DND-41 (cell line): ENCODE measurements at regions not wholly inside any gene's neighbourhood (a gene's known extent, or its start where the extent isn't known, plus 50 kb on each side); places are given as distances from the start of the nearest gene placed in this dataset.

ENCODE experiments used
- EZH2 ChIP-seq: IDR thresholded peaks from 3 replicates; pipeline ENCODE4 v1.6.1; 2012; ENCODE audit warnings: borderline replicate concordance, low read depth, mild to moderate bottlenecking, moderate library complexity, low read length, inconsistent platforms; ENCODE audit not compliant: severe bottlenecking
- TF ChIP-seq, protein P1 (sequence below): IDR thresholded peaks from 2 replicates; pipeline ENCODE4 v1.5.1; 2012; ENCODE audit warnings: borderline replicate concordance, low read length, moderate library complexity, mild to moderate bottlenecking; ENCODE audit not compliant: poor library complexity, severe bottlenecking; ENCODE audit errors: extremely low read depth

DNA sequence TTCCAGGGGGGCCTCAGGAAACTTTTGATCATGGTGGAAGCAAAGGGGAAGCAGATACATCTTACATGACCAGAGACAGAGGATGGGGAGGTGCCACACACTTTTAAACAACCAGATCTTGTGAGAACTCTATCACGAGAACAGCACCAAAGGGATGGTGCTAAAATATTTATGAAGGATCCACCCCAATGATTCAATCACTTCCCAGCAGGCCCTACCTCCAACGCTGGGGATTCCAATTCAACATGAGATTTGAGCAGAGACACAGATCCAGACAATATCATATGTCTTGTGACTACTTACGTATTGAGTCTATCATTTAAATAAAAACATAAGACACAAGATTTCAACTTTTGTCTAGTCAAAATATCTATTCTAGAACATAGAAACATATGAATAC lies 351.9 kb downstream of the EPM2A start:
- TF ChIP-seq, protein P1, sequence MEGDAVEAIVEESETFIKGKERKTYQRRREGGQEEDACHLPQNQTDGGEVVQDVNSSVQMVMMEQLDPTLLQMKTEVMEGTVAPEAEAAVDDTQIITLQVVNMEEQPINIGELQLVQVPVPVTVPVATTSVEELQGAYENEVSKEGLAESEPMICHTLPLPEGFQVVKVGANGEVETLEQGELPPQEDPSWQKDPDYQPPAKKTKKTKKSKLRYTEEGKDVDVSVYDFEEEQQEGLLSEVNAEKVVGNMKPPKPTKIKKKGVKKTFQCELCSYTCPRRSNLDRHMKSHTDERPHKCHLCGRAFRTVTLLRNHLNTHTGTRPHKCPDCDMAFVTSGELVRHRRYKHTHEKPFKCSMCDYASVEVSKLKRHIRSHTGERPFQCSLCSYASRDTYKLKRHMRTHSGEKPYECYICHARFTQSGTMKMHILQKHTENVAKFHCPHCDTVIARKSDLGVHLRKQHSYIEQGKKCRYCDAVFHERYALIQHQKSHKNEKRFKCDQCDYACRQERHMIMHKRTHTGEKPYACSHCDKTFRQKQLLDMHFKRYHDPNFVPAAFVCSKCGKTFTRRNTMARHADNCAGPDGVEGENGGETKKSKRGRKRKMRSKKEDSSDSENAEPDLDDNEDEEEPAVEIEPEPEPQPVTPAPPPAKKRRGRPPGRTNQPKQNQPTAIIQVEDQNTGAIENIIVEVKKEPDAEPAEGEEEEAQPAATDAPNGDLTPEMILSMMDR: no peak
- no peak for TF ChIP-seq EZH2
